Breast epithelium (tissue), 4 donors: ENCODE measurements at regions not wholly inside any gene's neighbourhood (a gene's known extent, or its start where the extent isn't known, plus 50 kb on each side); places are given as distances from the start of the nearest gene placed in this dataset.

Experiments used
- DNase-seq, 2 donors: peaks; one replicate each; pipeline ENCODE4 v3.0.0-alpha.2; 2019; ENCODE audit warnings: low spot score in 2 of 2
- H3K27ac ChIP-seq, 2 donors: fragments of 200-600 bp; sonication (generic) in 1 of 2; one replicate each; pipeline ENCODE4 v1.5.1; 2016 to 2019; ENCODE audit warnings: mild to moderate bottlenecking in 1 of 2
- H3K27me3 ChIP-seq, 2 donors: fragments of 200-600 bp; sonication (generic) in 1 of 2; one replicate each; pipeline versions ENCODE4 v1.5.1 to v1.6.0; 2017 to 2019; ENCODE audit warnings: control low read depth in 1 of 2, mild to moderate bottlenecking in 1 of 2
- H3K36me3 ChIP-seq: fragments of 200-600 bp; one replicate; pipeline ENCODE4 v1.5.1; 2019
- H3K4me1 ChIP-seq, 2 donors: fragments of 200-600 bp; sonication (generic); one replicate each; pipeline ENCODE4 v1.5.1; 2016 to 2019; ENCODE audit warnings: control low read depth in 1 of 2
- H3K4me3 ChIP-seq, 3 donors: fragments of 200-600 bp; sonication (generic); 1 replicate in 2 of 3; 2 replicates in 1 of 3; pipeline ENCODE4 v1.5.1; 2016 to 2019; ENCODE audit warnings: mild to moderate bottlenecking in 3 of 3, moderate library complexity in 2 of 3
- H3K9me3 ChIP-seq, 2 donors: fragments of 200-600 bp; sonication (generic) in 1 of 2; one replicate each; pipeline ENCODE4 v1.5.1; 2016 to 2019; ENCODE audit warnings: control low read depth in 1 of 2
- POLR2A ChIP-seq: fragments of 450-650 bp; IDR thresholded peaks from one replicate; pipeline ENCODE4 v1.6.1; 2016; ENCODE audit warnings: antibody characterized with exemption, mild to moderate bottlenecking, moderate library complexity
- POLR2AphosphoS5 ChIP-seq, 3 donors: sonication (generic); formaldehyde crosslinking; IDR thresholded peaks; one replicate each; pipeline ENCODE4 v1.6.1; 2017; ENCODE audit warnings: antibody characterized with exemption in 3 of 3
- intact Hi-C: fragments of 100-400 bp; cut with DNase I; formaldehyde crosslinking; loops from one replicate; pipeline ENCODE4 v1.15.1; 2023; ENCODE audit warnings: low total_unique reads
- TF ChIP-seq, protein P1 (sequence below), 3 donors: fragments of 450-650 bp; IDR thresholded peaks; one replicate each; pipeline ENCODE4 v1.5.1; 2016 to 2017; ENCODE audit warnings: antibody characterized with exemption in 3 of 3, mild to moderate bottlenecking in 3 of 3, moderate library complexity in 3 of 3

- H3K27me3 ChIP-seq = no peaks in the 10 kb centered on the region
- no peaks in the 10 kb centered on the region for H3K36me3 ChIP-seq
- no peak overlapping the region for H3K27ac ChIP-seq
- H3K9me3 ChIP-seq = no peaks in the 10 kb centered on the region
- DNase-seq = no peak
- no peak overlapping the region for H3K4me3 ChIP-seq
- no peaks in the 10 kb centered on the region for H3K4me1 ChIP-seq
- intact Hi-C loops = no loop called here
- no peak for TF ChIP-seq POLR2AphosphoS5 (IDR thresholded peaks at IDR 0.05)
- TF ChIP-seq, protein P1, sequence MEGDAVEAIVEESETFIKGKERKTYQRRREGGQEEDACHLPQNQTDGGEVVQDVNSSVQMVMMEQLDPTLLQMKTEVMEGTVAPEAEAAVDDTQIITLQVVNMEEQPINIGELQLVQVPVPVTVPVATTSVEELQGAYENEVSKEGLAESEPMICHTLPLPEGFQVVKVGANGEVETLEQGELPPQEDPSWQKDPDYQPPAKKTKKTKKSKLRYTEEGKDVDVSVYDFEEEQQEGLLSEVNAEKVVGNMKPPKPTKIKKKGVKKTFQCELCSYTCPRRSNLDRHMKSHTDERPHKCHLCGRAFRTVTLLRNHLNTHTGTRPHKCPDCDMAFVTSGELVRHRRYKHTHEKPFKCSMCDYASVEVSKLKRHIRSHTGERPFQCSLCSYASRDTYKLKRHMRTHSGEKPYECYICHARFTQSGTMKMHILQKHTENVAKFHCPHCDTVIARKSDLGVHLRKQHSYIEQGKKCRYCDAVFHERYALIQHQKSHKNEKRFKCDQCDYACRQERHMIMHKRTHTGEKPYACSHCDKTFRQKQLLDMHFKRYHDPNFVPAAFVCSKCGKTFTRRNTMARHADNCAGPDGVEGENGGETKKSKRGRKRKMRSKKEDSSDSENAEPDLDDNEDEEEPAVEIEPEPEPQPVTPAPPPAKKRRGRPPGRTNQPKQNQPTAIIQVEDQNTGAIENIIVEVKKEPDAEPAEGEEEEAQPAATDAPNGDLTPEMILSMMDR (IDR thresholded peaks at IDR 0.05) = no peak
- no peak for TF ChIP-seq POLR2A
Observed at GRCh38 chr3:63067999-63068645, 192.9 kb upstream of the CADPS start.

- H3K4me3 ChIP-seq = no peak overlapping the region
- DNase-seq = no peak
- intact Hi-C loops = no loop called here
- TF ChIP-seq POLR2AphosphoS5 (IDR thresholded peaks at IDR 0.05) = no peak
- no peak for TF ChIP-seq POLR2A
- TF ChIP-seq, protein P1 (IDR thresholded peaks at IDR 0.05) = no peak
- no peaks in the 10 kb centered on the region for H3K27me3 ChIP-seq
- no peaks in the 10 kb centered on the region for H3K9me3 ChIP-seq
- H3K36me3 ChIP-seq = no peaks in the 10 kb centered on the region
- no peak overlapping the region for H3K27ac ChIP-seq
- no peaks in the 10 kb centered on the region for H3K4me1 ChIP-seq
Observed at GRCh38 chr3:63069806-63070475, 194.7 kb upstream of the CADPS start.

GRCh38 chr3:63070476-63070810 lies 195.2 kb upstream of the CADPS start:
- no peaks in the 10 kb centered on the region for H3K9me3 ChIP-seq
- H3K4me3 ChIP-seq = no peak overlapping the region
- DNase-seq = no peak
- no peaks in the 10 kb centered on the region for H3K4me1 ChIP-seq
- no peak overlapping the region for H3K27ac ChIP-seq
- no peak for TF ChIP-seq POLR2A
- no peak for TF ChIP-seq POLR2AphosphoS5 (IDR thresholded peaks at IDR 0.05)
- TF ChIP-seq, protein P1 (IDR thresholded peaks at IDR 0.05) = no peak
- no peaks in the 10 kb centered on the region for H3K27me3 ChIP-seq
- intact Hi-C loops = no loop called here
- no peaks in the 10 kb centered on the region for H3K36me3 ChIP-seq

DNA sequence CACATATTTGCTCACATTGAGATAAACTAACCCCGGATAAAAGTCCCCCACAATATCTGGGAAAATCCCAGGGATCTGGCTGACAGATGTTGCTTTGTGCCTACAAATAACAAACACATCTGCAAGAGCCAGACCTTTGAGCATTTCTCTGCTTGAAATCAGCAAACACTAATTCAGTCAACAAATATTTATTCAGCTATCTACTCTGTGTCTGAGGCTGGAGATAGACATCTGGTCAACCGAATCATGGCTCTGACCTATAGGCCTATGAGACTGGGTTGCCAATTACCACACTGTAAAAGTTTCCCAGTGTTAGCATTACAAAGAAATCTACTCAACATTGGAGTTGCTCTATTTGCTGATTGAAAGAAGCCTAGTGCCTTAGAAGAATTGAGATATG lies 201.1 kb upstream of the CADPS start:
- no peak for DNase-seq
- H3K36me3 ChIP-seq = no peaks in the 10 kb centered on the region
- H3K4me1 ChIP-seq = no peaks in the 10 kb centered on the region
- H3K4me3 ChIP-seq = no peak overlapping the region
- no peaks in the 10 kb centered on the region for H3K27me3 ChIP-seq
- intact Hi-C loops = no loop called here
- H3K27ac ChIP-seq = no peak overlapping the region
- H3K9me3 ChIP-seq = no peaks in the 10 kb centered on the region
- no peak for TF ChIP-seq POLR2AphosphoS5 (IDR thresholded peaks at IDR 0.05)
- no peak for TF ChIP-seq POLR2A
- TF ChIP-seq, protein P1 (IDR thresholded peaks at IDR 0.05) = no peak

DNA sequence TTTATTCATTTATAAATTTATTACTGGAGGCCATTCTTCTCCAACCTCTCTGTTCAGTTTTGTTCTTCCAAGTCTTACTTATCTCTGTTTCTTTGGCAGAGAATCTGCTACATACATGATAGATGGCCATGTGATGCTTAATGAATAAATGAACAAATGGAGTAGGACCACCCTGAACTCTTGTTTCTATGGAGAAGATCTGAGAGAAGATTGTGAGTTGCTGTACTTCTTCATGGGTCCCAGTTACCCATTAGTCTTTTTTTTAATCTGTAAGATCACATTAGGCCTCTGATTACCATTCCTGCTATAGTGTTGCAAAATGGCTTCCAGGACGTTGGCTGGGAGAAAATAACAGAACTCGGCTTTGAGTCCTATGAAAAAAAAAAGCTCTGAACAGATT lies 191.9 kb upstream of the SYNPR start:
- no peak for DNase-seq
- no peaks in the 10 kb centered on the region for H3K27me3 ChIP-seq
- H3K27ac ChIP-seq = no peak overlapping the region
- H3K4me1 ChIP-seq = no peaks in the 10 kb centered on the region
- no peaks in the 10 kb centered on the region for H3K36me3 ChIP-seq
- H3K9me3 ChIP-seq = peaks cover 0 to 27% of the 10 kb centered on the region in 2 donors
- TF ChIP-seq POLR2AphosphoS5 (IDR thresholded peaks at IDR 0.05) (no peak), POLR2A (no peak)
- TF ChIP-seq, protein P1 (IDR thresholded peaks at IDR 0.05) = no peak
- no peak overlapping the region for H3K4me3 ChIP-seq
- intact Hi-C loops = no loop called here
